Heart left ventricle (tissue), 13 donors: ENCODE measurements at regions not wholly inside any gene's neighbourhood (a gene's known extent, or its start where the extent isn't known, plus 50 kb on each side); places are given as distances from the start of the nearest gene placed in this dataset.

Experiments used
- CTCF ChIP-seq, 12 donors: fragments of 200-600 bp; sonication (generic) in 4 of 12; IDR thresholded peaks; one replicate each; pipeline versions ENCODE4 v1.5.0 to v1.8.0; 2018 to 2022; ENCODE audit warnings: antibody characterized with exemption in 12 of 12, mild to moderate bottlenecking in 5 of 12
- POLR2A ChIP-seq, 2 donors: fragments of 450-650 bp; IDR thresholded peaks; one replicate each; pipeline ENCODE4 v1.6.1; 2017; ENCODE audit warnings: antibody characterized with exemption in 2 of 2, mild to moderate bottlenecking in 2 of 2, moderate library complexity in 2 of 2
- donor health status: ischemic (EF 13 %, LVEDD 7.1; RV severe dilation, severe dysfunction).
- donor health status: DM: no; HTN: yes; CAD: no.
- donor health status: DM: no; HTN: no; CAD: no.
- donor health status: ischemic (EF 25% LVEDD 6.9; RV normal size, moderate dysfunction).
- donor health status: ischemic (EF 25% LVEDD 5.7; RV mildly dilated, moderate dysfunction).
- donor health status: ischemic (EF 35%, LVEDD 5.7; RV mildly dilated, moderate dysfunction).
- donor health status: nonischemic (EF 11% LVEDD 7.7; RV severe dilation, severe dysfunction).
- donor health status: DM: yes; HTN: yes; CAD: no.
- donor health status: PGD.
- donor health status: ischemic (EF 29% LVEDD 5.4; RV normal size, mild dysfunction).
- donor health status: nonischemic (EF 23%, LVEDD 6.1; RV moderate dilation, normal function).

- no peak for TF ChIP-seq CTCF (IDR thresholded peaks at IDR 0.05)
- TF ChIP-seq POLR2A (IDR thresholded peaks at IDR 0.05) = no peak
Observed at GRCh38 chr7:10116511-10116910, 857.2 kb upstream of the PHF14 start.
